ENCODE measurements at regions not wholly inside any gene's neighbourhood (a gene's known extent, or its start where the extent isn't known, plus 50 kb on each side); places are given as distances from the start of the nearest gene placed in this dataset.

DNA sequence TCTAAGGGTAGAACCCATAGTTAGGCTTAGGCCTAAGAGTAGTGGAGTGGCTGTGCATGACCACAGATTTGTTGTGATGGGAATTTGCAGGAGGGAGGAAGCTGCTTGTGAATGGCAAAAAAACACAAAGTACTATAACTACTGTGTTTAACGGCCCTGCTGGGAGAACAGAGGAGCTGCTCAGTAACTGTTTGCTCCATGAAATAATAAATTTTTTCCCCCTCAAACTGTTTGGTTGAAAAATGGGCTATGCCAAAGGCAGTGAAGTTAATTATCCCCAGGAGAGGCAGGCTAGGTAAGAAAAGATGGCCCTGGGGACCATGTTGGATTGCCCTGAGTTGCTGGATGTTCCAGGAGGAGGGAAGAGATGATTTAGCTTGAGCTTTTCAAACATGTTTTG, 216.1 kb upstream of the ADRA1D start:
- no peak for TF ChIP-seq POLR2A (IDR thresholded peaks at IDR 0.05; ENCODE audit: low read depth, low read length)
- no peak for TF ChIP-seq POLR2AphosphoS5 (IDR thresholded peaks at IDR 0.05; ENCODE audit: low read depth, low read length)
- TF ChIP-seq PAX5 (IDR thresholded peaks at IDR 0.05; ENCODE audit: insufficient read depth, low read length, severe bottlenecking): no peak
- no peak for TF ChIP-seq TAF1 (IDR thresholded peaks at IDR 0.05; ENCODE audit: low read depth, low read length)
